GM23248 (cell line): ENCODE measurements at regions not wholly inside any gene's neighbourhood (a gene's known extent, or its start where the extent isn't known, plus 50 kb on each side); places are given as distances from the start of the nearest gene placed in this dataset.

Experiments
- DNase-seq: peaks from one replicate; pipeline ENCODE4 v3.0.0-alpha.2; 2015
- H2AFZ ChIP-seq: fragments of 200-600 bp; sonication (generic); 2 replicates; pipeline ENCODE4 v1.6.1; 2016; ENCODE audit warnings: antibody characterized with exemption
- H3F3A ChIP-seq: fragments of 200-600 bp; sonication (generic); 2 replicates; pipeline ENCODE4 v1.6.1; 2016; ENCODE audit warnings: mild to moderate bottlenecking, antibody characterized with exemption, mixed run types; ENCODE audit not compliant: insufficient read depth
- H3K27ac ChIP-seq: fragments of 200-600 bp; sonication (generic); 2 replicates; pipeline ENCODE4 v1.5.1; 2016; ENCODE audit warnings: mild to moderate bottlenecking
- H3K27me3 ChIP-seq: fragments of 200-600 bp; sonication (generic); replicated peaks from 2 replicates; pipeline ENCODE4 v1.6.1; 2016; ENCODE audit warnings: mild to moderate bottlenecking; ENCODE audit not compliant: insufficient read depth
- H3K36me3 ChIP-seq: fragments of 200-600 bp; sonication (generic); 2 replicates; pipeline ENCODE4 v1.6.1; 2016; ENCODE audit warnings: low read depth, mild to moderate bottlenecking
- H3K4me1 ChIP-seq: fragments of 200-600 bp; sonication (generic); 2 replicates; pipeline ENCODE4 v1.6.1; 2016; ENCODE audit warnings: mild to moderate bottlenecking; ENCODE audit not compliant: insufficient read depth
- H3K4me2 ChIP-seq: fragments of 200-600 bp; sonication (generic); one replicate; pipeline ENCODE4 v1.6.1; 2016; ENCODE audit warnings: mild to moderate bottlenecking; ENCODE audit not compliant: unreplicated experiment
- H3K4me3 ChIP-seq: fragments of 200-600 bp; sonication (generic); 2 replicates; pipeline ENCODE4 v1.5.1; 2016; ENCODE audit warnings: mild to moderate bottlenecking
- H3K79me2 ChIP-seq: fragments of 200-600 bp; sonication (generic); 2 replicates; pipeline ENCODE4 v1.6.1; 2016; ENCODE audit warnings: mild to moderate bottlenecking; ENCODE audit not compliant: insufficient read depth
- H3K9ac ChIP-seq: fragments of 200-600 bp; sonication (generic); 2 replicates; pipeline ENCODE4 v1.6.1; 2016; ENCODE audit warnings: mild to moderate bottlenecking
- H3K9me2 ChIP-seq: fragments of 200-600 bp; sonication (generic); 2 replicates; pipeline ENCODE4 v1.6.1; 2016; ENCODE audit warnings: mixed run types, mild to moderate bottlenecking, moderate library complexity; ENCODE audit not compliant: insufficient read depth
- H3K9me3 ChIP-seq: fragments of 200-600 bp; sonication (generic); one replicate; pipeline ENCODE4 v1.6.1; 2017; ENCODE audit warnings: low read depth
- H4K20me1 ChIP-seq: fragments of 200-600 bp; sonication (generic); 2 replicates; pipeline ENCODE4 v1.6.0; 2016; ENCODE audit not compliant: insufficient read depth
- EZH2 ChIP-seq: fragments of 200-600 bp; sonication (generic); IDR thresholded peaks from 2 replicates; pipeline ENCODE4 v1.6.1; 2018; ENCODE audit warnings: antibody characterized with exemption, mild to moderate bottlenecking; ENCODE audit not compliant: insufficient read depth, poor library complexity, severe bottlenecking
- EZH2phosphoT487 ChIP-seq: fragments of 200-600 bp; sonication (generic); IDR thresholded peaks from 2 replicates; pipeline ENCODE4 v1.6.1; 2018; ENCODE audit warnings: antibody characterized with exemption, moderate library complexity, mild to moderate bottlenecking, low read depth; ENCODE audit not compliant: insufficient read depth
- WGBS, 2 experiments: methylation state at CpG; one replicate each; pipeline ENCODE4 v1.1.6; 2015 to 2017; ENCODE audit warnings: low lambda C conversion rate in 2 of 2, low coverage in 1 of 2; ENCODE audit errors: missing lambda C conversion rate in 2 of 2; 5-methylcytosine and 5-hydroxymethylcytosine counted together
- in situ Hi-C: fragments of 300-500 bp; cut with MboI; formaldehyde crosslinking; loops from 2 replicates; pipeline ENCODE4 v1.15.0; 2020

DNA sequence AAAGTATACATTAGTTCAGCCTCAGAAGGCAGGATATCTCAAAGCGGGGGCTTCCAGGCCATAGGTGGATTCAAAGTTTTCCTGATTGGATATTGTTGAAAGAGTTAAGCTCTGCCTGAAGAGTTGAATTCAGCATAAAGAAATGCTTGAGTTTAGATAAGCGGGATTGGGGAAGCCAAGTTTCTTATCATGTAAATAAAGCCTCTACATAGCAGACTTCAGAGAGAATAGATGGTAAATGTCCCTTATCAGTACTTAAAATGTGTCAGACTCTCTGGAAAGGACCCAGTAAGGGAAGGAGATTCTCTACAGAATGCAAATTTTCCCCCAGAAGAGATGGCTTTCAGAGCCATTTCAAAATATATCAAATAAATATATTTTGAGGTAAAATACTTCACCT, 423.5 kb downstream of the SHISA9 start:
- Histone ChIP-seq H3K27ac (no peak overlapping the region), H3K9me3 (no peaks in the 10 kb centered on the region), H3K4me2 (no peak overlapping the region), H2AFZ (no peak overlapping the region), H4K20me1 (no peaks in the 10 kb centered on the region), H3K36me3 (no peaks in the 10 kb centered on the region), H3K4me1 (no peaks in the 10 kb centered on the region), H3K79me2 (no peaks in the 10 kb centered on the region), H3K9ac (no peak overlapping the region), H3F3A (no peaks in the 10 kb centered on the region), H3K27me3 (no peaks in the 10 kb centered on the region), H3K4me3 (no peak overlapping the region), H3K9me2 (no peaks in the 10 kb centered on the region)
- no peak for TF ChIP-seq EZH2
- TF ChIP-seq EZH2phosphoT487, result no peak
- in situ Hi-C loops, result no loop called here
- WGBS, 2 experiments, result 29 to 37% methylated on average over 2 of the region's 2 CpGs
- no peak for DNase-seq

DNA sequence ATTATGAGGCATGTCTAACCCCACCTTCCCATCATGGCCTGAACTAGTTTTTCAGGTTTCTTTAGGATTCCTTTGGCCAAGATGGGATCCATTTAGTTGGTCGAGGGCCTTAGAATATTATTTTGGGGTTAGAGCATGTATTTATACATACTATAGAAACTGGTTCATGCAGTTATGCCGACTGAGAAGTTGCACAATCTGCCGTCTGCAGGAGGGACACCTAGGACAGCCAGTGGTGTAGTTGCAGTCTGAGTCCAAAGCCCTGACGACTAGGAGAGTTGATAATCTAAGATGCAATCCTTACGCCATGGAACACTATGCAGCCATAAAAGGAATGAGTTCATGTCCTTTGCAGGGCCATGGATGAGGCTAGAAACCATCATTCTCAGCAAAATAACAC, 424.0 kb downstream of the SHISA9 start:
- in situ Hi-C loops, result no loop called here
- H3K36me3 ChIP-seq, result no peaks in the 10 kb centered on the region
- no peak overlapping the region for H3K4me2 ChIP-seq
- no peaks in the 10 kb centered on the region for H3K9me2 ChIP-seq
- H2AFZ ChIP-seq, result no peak overlapping the region
- no peaks in the 10 kb centered on the region for H3F3A ChIP-seq
- 24 to 28% methylated on average over 5 of the region's 5 CpGs for WGBS, 2 experiments
- no peak overlapping the region for H3K9ac ChIP-seq
- H3K79me2 ChIP-seq, result no peaks in the 10 kb centered on the region
- no peaks in the 10 kb centered on the region for H3K9me3 ChIP-seq
- no peak for DNase-seq
- H4K20me1 ChIP-seq, result no peaks in the 10 kb centered on the region
- no peak overlapping the region for H3K27ac ChIP-seq
- no peak for TF ChIP-seq EZH2
- TF ChIP-seq EZH2phosphoT487, result no peak
- no peak overlapping the region for H3K4me3 ChIP-seq
- H3K4me1 ChIP-seq, result no peaks in the 10 kb centered on the region
- no peaks in the 10 kb centered on the region for H3K27me3 ChIP-seq

- Histone ChIP-seq H4K20me1 (no peaks in the 10 kb centered on the region), H3K4me2 (no peak overlapping the region), H3K4me1 (no peaks in the 10 kb centered on the region), H3K9me2 (no peaks in the 10 kb centered on the region), H2AFZ (no peak overlapping the region), H3K27ac (no peak overlapping the region), H3K9me3 (no peaks in the 10 kb centered on the region), H3K9ac (no peak overlapping the region), H3K27me3 (no peaks in the 10 kb centered on the region), H3F3A (no peaks in the 10 kb centered on the region), H3K36me3 (no peaks in the 10 kb centered on the region), H3K79me2 (no peaks in the 10 kb centered on the region), H3K4me3 (no peak overlapping the region)
- TF ChIP-seq EZH2phosphoT487 (no peak), EZH2 (no peak)
- no peak for DNase-seq
- in situ Hi-C loops, result no loop called here
- 39 to 46% methylated on average over 2 of the region's 2 CpGs for WGBS, 2 experiments
Observed at GRCh38 chr16:13331918-13332317, 430.5 kb downstream of the SHISA9 start.

- TF ChIP-seq EZH2phosphoT487 (no peak), EZH2 (no peak)
- Histone ChIP-seq H3K27ac (no peak overlapping the region), H3K4me3 (no peak overlapping the region), H3K9me3 (no peaks in the 10 kb centered on the region), H4K20me1 (no peaks in the 10 kb centered on the region), H3K9me2 (no peaks in the 10 kb centered on the region), H3K9ac (no peak overlapping the region), H3K36me3 (no peaks in the 10 kb centered on the region), H3F3A (no peaks in the 10 kb centered on the region), H2AFZ (no peak overlapping the region), H3K79me2 (no peaks in the 10 kb centered on the region), H3K4me2 (no peak overlapping the region), H3K27me3 (no peaks in the 10 kb centered on the region), H3K4me1 (no peaks in the 10 kb centered on the region)
- WGBS, 2 experiments, result 16 to 22% methylated on average over 7 of the region's 7 CpGs
- DNase-seq, result no peak
- in situ Hi-C loops, result no loop called here
Observed at GRCh38 chr16:13332713-13333255, 431.4 kb downstream of the SHISA9 start.

DNA sequence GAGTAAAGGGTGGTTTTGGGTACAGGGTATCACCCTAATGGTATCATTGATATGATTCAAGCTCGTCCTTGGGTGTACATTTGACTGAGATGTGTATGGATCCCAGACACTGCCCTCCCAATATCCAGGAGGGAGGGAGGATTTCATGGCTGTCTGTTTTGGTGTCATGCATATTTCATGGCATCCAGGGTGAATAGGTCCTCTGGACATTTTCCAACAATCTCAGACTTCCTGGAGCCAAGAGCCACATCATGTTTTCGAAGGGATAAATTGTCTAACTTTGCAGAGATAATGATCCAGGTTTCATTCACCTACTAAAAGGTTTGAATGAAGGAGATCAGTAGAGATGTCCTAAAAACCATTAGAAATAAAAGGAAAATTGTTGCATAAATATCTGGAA, 431.9 kb downstream of the SHISA9 start:
- H3K4me1 ChIP-seq, result no peaks in the 10 kb centered on the region
- WGBS, 2 experiments, result 2 to 10% methylated on average over 2 of the region's 2 CpGs
- H3F3A ChIP-seq, result no peaks in the 10 kb centered on the region
- no peaks in the 10 kb centered on the region for H3K36me3 ChIP-seq
- no peaks in the 10 kb centered on the region for H3K9me3 ChIP-seq
- H3K79me2 ChIP-seq, result no peaks in the 10 kb centered on the region
- no peak for TF ChIP-seq EZH2
- no peak for TF ChIP-seq EZH2phosphoT487
- H2AFZ ChIP-seq, result no peak overlapping the region
- no peak overlapping the region for H3K9ac ChIP-seq
- H4K20me1 ChIP-seq, result no peaks in the 10 kb centered on the region
- no peak overlapping the region for H3K27ac ChIP-seq
- H3K9me2 ChIP-seq, result no peaks in the 10 kb centered on the region
- H3K27me3 ChIP-seq, result no peaks in the 10 kb centered on the region
- in situ Hi-C loops, result no loop called here
- H3K4me2 ChIP-seq, result no peak overlapping the region
- no peak for DNase-seq
- H3K4me3 ChIP-seq, result no peak overlapping the region
